MM.1S (cell line): ENCODE measurements at regions not wholly inside any gene's neighbourhood (a gene's known extent, or its start where the extent isn't known, plus 50 kb on each side); places are given as distances from the start of the nearest gene placed in this dataset.

Experiments used
- DNase-seq: peaks from one replicate; pipeline ENCODE4 v3.0.0-alpha.2; 2015
- H2AFZ ChIP-seq: fragments of 300-600 bp; sonication (generic); 2 replicates; pipeline ENCODE4 v1.6.0; 2016; ENCODE audit warnings: antibody characterized with exemption, low read length
- H3F3A ChIP-seq: fragments of 300-600 bp; sonication (generic); 2 replicates; pipeline ENCODE4 v1.6.1; 2016; ENCODE audit warnings: mild to moderate bottlenecking, antibody characterized with exemption, low read length, moderate library complexity, mixed read lengths; ENCODE audit not compliant: insufficient read depth
- H3K27ac ChIP-seq: fragments of 300-600 bp; sonication (generic); 2 replicates; pipeline ENCODE4 v1.5.1; 2016; ENCODE audit warnings: mild to moderate bottlenecking, low read length
- H3K27me3 ChIP-seq: fragments of 300-600 bp; sonication (generic); replicated peaks from 2 replicates; pipeline ENCODE4 v1.6.0; 2016; ENCODE audit warnings: low read length; ENCODE audit not compliant: insufficient read depth
- H3K36me3 ChIP-seq: fragments of 300-600 bp; sonication (generic); replicated peaks from 2 replicates; pipeline ENCODE4 v1.6.1; 2016; ENCODE audit warnings: mild to moderate bottlenecking, low read length, mixed read lengths; ENCODE audit not compliant: insufficient read depth
- H3K4me1 ChIP-seq: fragments of 300-600 bp; sonication (generic); 2 replicates; pipeline ENCODE4 v1.6.1; 2016; ENCODE audit warnings: low read length, mixed read lengths
- H3K4me2 ChIP-seq: fragments of 300-600 bp; sonication (generic); 2 replicates; pipeline ENCODE4 v1.6.0; 2016; ENCODE audit warnings: low read depth, low read length
- H3K4me3 ChIP-seq: fragments of 300-600 bp; sonication (generic); 2 replicates; pipeline ENCODE4 v1.5.1; 2016; ENCODE audit warnings: low read length, mixed read lengths
- H3K79me2 ChIP-seq: fragments of 300-600 bp; sonication (generic); 2 replicates; pipeline ENCODE4 v1.6.1; 2016; ENCODE audit warnings: mixed run types, low read length, mixed read lengths
- H3K9ac ChIP-seq: fragments of 300-600 bp; sonication (generic); 2 replicates; pipeline ENCODE4 v1.6.1; 2016; ENCODE audit warnings: low read length, mixed read lengths
- H3K9me2 ChIP-seq: fragments of 300-600 bp; sonication (generic); replicated peaks from 2 replicates; pipeline ENCODE4 v1.6.1; 2016; ENCODE audit warnings: mild to moderate bottlenecking, low read length, mixed read lengths; ENCODE audit not compliant: insufficient read depth
- H3K9me3 ChIP-seq: fragments of 300-600 bp; sonication (generic); replicated peaks from 2 replicates; pipeline ENCODE4 v1.6.1; 2016; ENCODE audit warnings: mild to moderate bottlenecking, low read length, mixed read lengths; ENCODE audit not compliant: insufficient read depth
- H4K20me1 ChIP-seq: fragments of 300-600 bp; sonication (generic); 2 replicates; pipeline ENCODE4 v1.6.1; 2016; ENCODE audit warnings: mild to moderate bottlenecking, low read length, moderate library complexity, mixed read lengths; ENCODE audit not compliant: insufficient read depth
- EZH2 ChIP-seq: fragments of 300-600 bp; sonication (generic); optimal IDR thresholded peaks from 2 replicates; pipeline ENCODE3; 2017; ENCODE audit warnings: low read depth, mild to moderate bottlenecking, antibody characterized with exemption, low read length, mixed read lengths
- EZH2phosphoT487 ChIP-seq: fragments of 300-600 bp; sonication (generic); IDR thresholded peaks from 2 replicates; pipeline ENCODE4 v1.6.1; 2018; ENCODE audit warnings: antibody characterized with exemption, low read length
- TF ChIP-seq, protein P1 (sequence below): fragments of 300-600 bp; sonication (generic); IDR thresholded peaks from 2 replicates; pipeline ENCODE4 v1.5.1; 2016; ENCODE audit warnings: antibody characterized with exemption, low read length, mixed read lengths

DNA sequence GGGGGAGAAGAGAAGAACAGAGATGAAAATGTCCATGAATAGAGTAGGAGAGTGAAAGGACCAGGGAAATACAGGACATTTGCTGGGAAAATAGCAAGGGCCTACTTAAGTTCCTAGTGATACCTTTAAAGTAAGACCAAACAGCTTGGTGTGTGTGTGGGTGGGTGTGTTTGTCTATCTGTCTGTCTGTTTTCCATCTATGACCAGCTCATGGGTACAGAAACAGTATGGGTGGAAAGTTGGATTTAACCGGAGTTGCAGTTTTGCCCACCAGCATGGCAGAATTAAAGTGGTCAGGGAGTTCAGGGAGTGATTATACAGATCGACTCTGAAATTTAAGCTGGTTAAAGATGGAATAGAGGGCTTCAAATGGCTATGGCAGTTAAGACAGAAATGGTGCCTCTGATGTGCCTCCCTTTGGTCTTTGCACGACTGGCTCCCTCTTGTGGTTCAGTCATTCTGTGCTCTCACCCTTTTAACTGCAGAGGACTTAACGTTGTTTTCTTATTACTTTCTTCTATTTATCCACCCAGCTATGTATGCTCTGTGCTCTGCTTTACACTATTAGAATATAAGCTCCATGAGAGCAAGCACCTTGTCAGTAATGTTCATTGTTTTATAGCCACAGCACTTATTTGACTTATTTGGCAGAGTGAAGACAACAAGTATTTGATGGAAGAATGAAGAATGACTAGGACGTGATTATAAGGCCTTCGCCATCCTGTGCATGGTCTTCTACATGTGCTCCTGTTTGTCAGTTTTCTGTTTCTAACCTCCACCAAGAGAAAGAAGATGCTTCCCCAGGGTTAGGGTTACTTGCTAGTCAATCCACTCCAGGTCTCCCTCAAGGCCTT is 72.7 kb upstream of the AK4 start:
- H3K27me3 ChIP-seq, result no peaks in the 10 kb centered on the region
- no peak overlapping the region for H3K4me2 ChIP-seq
- no peaks in the 10 kb centered on the region for H4K20me1 ChIP-seq
- no peak overlapping the region for H3K4me3 ChIP-seq
- H3K9me2 ChIP-seq, result no peaks in the 10 kb centered on the region
- no peaks in the 10 kb centered on the region for H3K79me2 ChIP-seq
- H3K36me3 ChIP-seq, result no peaks in the 10 kb centered on the region
- H3K9ac ChIP-seq, result no peak overlapping the region
- H3F3A ChIP-seq, result no peaks in the 10 kb centered on the region
- no peak overlapping the region for H2AFZ ChIP-seq
- H3K4me1 ChIP-seq, result no peaks in the 10 kb centered on the region
- DNase-seq, result peak; percentile 70
- no peaks in the 10 kb centered on the region for H3K9me3 ChIP-seq
- TF ChIP-seq, protein P1, sequence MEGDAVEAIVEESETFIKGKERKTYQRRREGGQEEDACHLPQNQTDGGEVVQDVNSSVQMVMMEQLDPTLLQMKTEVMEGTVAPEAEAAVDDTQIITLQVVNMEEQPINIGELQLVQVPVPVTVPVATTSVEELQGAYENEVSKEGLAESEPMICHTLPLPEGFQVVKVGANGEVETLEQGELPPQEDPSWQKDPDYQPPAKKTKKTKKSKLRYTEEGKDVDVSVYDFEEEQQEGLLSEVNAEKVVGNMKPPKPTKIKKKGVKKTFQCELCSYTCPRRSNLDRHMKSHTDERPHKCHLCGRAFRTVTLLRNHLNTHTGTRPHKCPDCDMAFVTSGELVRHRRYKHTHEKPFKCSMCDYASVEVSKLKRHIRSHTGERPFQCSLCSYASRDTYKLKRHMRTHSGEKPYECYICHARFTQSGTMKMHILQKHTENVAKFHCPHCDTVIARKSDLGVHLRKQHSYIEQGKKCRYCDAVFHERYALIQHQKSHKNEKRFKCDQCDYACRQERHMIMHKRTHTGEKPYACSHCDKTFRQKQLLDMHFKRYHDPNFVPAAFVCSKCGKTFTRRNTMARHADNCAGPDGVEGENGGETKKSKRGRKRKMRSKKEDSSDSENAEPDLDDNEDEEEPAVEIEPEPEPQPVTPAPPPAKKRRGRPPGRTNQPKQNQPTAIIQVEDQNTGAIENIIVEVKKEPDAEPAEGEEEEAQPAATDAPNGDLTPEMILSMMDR, result peak; percentile 89
- TF ChIP-seq EZH2 (no peak), EZH2phosphoT487 (no peak)
- no peak overlapping the region for H3K27ac ChIP-seq

DNA sequence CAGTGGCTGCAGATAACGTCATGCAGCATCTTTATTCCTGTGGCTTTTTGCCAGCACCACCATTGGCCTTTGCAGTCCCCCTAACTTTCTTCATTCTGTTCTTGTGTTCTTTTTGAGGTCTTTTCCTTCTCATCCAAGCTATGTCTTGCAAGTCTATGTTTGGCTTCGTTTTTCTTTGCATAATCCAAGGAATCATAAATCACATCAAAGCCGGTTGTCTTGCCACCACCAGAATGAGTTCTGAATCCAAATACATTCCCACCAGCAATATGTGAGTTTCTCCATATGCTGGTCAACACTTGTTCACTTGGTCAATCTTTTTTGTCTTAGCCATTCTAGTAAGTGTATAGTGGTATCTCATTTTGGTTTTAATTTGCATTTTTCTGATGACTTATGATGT is 70.6 kb upstream of the AK4 start:
- H3K9me2 ChIP-seq, result no peaks in the 10 kb centered on the region

GRCh38 chr1:65079941-65080340 is 68.1 kb upstream of the AK4 start:
- Histone ChIP-seq H3F3A (no peaks in the 10 kb centered on the region), H3K4me3 (no peak overlapping the region), H3K9ac (no peak overlapping the region), H3K4me1 (peaks cover 13% of the 10 kb centered on the region; the same call in 1 of the 2 replicates), H3K9me3 (no peaks in the 10 kb centered on the region), H3K36me3 (no peaks in the 10 kb centered on the region), H3K4me2 (no peak overlapping the region), H2AFZ (no peak overlapping the region), H3K9me2 (no peaks in the 10 kb centered on the region), H3K79me2 (no peaks in the 10 kb centered on the region), H3K27me3 (no peaks in the 10 kb centered on the region), H4K20me1 (no peaks in the 10 kb centered on the region), H3K27ac (no peak overlapping the region)
- TF ChIP-seq, protein P1, result no peak
- no peak for DNase-seq

More for the DNA sequence above, 70.6 kb upstream of the AK4 start:
- H2AFZ ChIP-seq, result no peak overlapping the region
- no peak overlapping the region for H3K4me3 ChIP-seq
- no peak overlapping the region for H3K4me2 ChIP-seq
- no peak overlapping the region for H3K9ac ChIP-seq
- H3F3A ChIP-seq, result no peaks in the 10 kb centered on the region
- no peaks in the 10 kb centered on the region for H3K27me3 ChIP-seq
- H3K36me3 ChIP-seq, result no peaks in the 10 kb centered on the region
- no peaks in the 10 kb centered on the region for H3K9me3 ChIP-seq
- H3K79me2 ChIP-seq, result no peaks in the 10 kb centered on the region
- H3K27ac ChIP-seq, result no peak overlapping the region
- H3K4me1 ChIP-seq, result no peaks in the 10 kb centered on the region
- no peaks in the 10 kb centered on the region for H4K20me1 ChIP-seq
- TF ChIP-seq EZH2 (no peak), EZH2phosphoT487 (no peak)
- TF ChIP-seq, protein P1, result no peak
- DNase-seq, result no peak
